ENCODE measurements at regions not wholly inside any gene's neighbourhood (a gene's known extent, or its start where the extent isn't known, plus 50 kb on each side); places are given as distances from the start of the nearest gene placed in this dataset.
"Not testable (repeated sequence)": the region's sequence is repeated elsewhere in the genome, so short reads cannot be mapped to it uniquely, and the experiment has no call there.

GRCh38 chr2:91564700-91565099 is 2873.2 kb downstream of the RPIA start:
- H3K4me1 ChIP-seq; DNase-seq (ENCODE audit: low spot score); H3K9me3 ChIP-seq; H3K27me3 ChIP-seq; H3K4me3 ChIP-seq; H3K36me3 ChIP-seq; H3K27ac ChIP-seq: not testable (repeated sequence)

GRCh38 chr2:91565689-91566430 is 2874.4 kb downstream of the RPIA start:
- DNase-seq (ENCODE audit: low spot score); H3K4me3 ChIP-seq; H3K4me1 ChIP-seq: not testable (repeated sequence)

GRCh38 chr2:91566611-91567010 is 2875.1 kb downstream of the RPIA start:
- H3K27ac ChIP-seq; H3K27me3 ChIP-seq; H3K4me1 ChIP-seq; H3K9me3 ChIP-seq; H3K4me3 ChIP-seq; H3K36me3 ChIP-seq; DNase-seq (ENCODE audit: low spot score): not testable (repeated sequence)

More at GRCh38 chr2:91565689-91566430, 2874.4 kb downstream of the RPIA start:
- H3K27me3 ChIP-seq, H3K9me3 ChIP-seq, H3K27ac ChIP-seq, H3K36me3 ChIP-seq: not testable (repeated sequence)

- H3K9me3 ChIP-seq; H3K27me3 ChIP-seq; DNase-seq (ENCODE audit: low spot score); H3K36me3 ChIP-seq; H3K4me3 ChIP-seq; H3K4me1 ChIP-seq; H3K27ac ChIP-seq: not testable (repeated sequence)
Observed at GRCh38 chr2:91567546-91568335, 2876.3 kb downstream of the RPIA start.

- H3K27me3 ChIP-seq; H3K4me3 ChIP-seq; H3K4me1 ChIP-seq; H3K36me3 ChIP-seq; H3K9me3 ChIP-seq; DNase-seq (ENCODE audit: low spot score); H3K27ac ChIP-seq: not testable (repeated sequence)
Observed at GRCh38 chr2:91568391-91569338, 2877.2 kb downstream of the RPIA start.

- H3K27me3 ChIP-seq; H3K4me3 ChIP-seq; H3K4me1 ChIP-seq; H3K36me3 ChIP-seq; H3K27ac ChIP-seq; DNase-seq (ENCODE audit: low spot score); H3K9me3 ChIP-seq: not testable (repeated sequence)
Observed at GRCh38 chr2:91571239-91571923, 2879.9 kb downstream of the RPIA start.

- not testable (repeated sequence) for H3K36me3 ChIP-seq; H3K4me1 ChIP-seq; H3K4me3 ChIP-seq; H3K27me3 ChIP-seq; H3K27ac ChIP-seq; DNase-seq (ENCODE audit: low spot score); H3K9me3 ChIP-seq
Observed at GRCh38 chr2:91573018-91573417, 2881.5 kb downstream of the RPIA start.

- H3K36me3 ChIP-seq; H3K27me3 ChIP-seq; DNase-seq (ENCODE audit: low spot score); H3K27ac ChIP-seq; H3K9me3 ChIP-seq; H3K4me3 ChIP-seq; H3K4me1 ChIP-seq: not testable (repeated sequence)
Observed at GRCh38 chr2:91573755-91574154, 2882.3 kb downstream of the RPIA start.

GRCh38 chr2:91574255-91574654 is 2882.8 kb downstream of the RPIA start:
- H3K9me3 ChIP-seq; H3K4me1 ChIP-seq; DNase-seq (ENCODE audit: low spot score); H3K27me3 ChIP-seq; H3K36me3 ChIP-seq; H3K4me3 ChIP-seq; H3K27ac ChIP-seq: not testable (repeated sequence)

GRCh38 chr2:91575701-91576100 is 2884.2 kb downstream of the RPIA start:
- not testable (repeated sequence) for H3K4me3 ChIP-seq, H3K4me1 ChIP-seq, H3K27ac ChIP-seq, H3K36me3 ChIP-seq, H3K9me3 ChIP-seq, H3K27me3 ChIP-seq
- DNase-seq (ENCODE audit: low spot score): peak; percentile 65

- not testable (repeated sequence) for H3K9me3 ChIP-seq; H3K27ac ChIP-seq; H3K36me3 ChIP-seq; DNase-seq (ENCODE audit: low spot score); H3K4me3 ChIP-seq; H3K27me3 ChIP-seq; H3K4me1 ChIP-seq
Observed at GRCh38 chr2:91577406-91577805, 2885.9 kb downstream of the RPIA start.

- DNase-seq (ENCODE audit: low spot score); H3K4me3 ChIP-seq; H3K36me3 ChIP-seq; H3K4me1 ChIP-seq; H3K27ac ChIP-seq; H3K9me3 ChIP-seq; H3K27me3 ChIP-seq: not testable (repeated sequence)
Observed at GRCh38 chr2:91578678-91579077, 2887.2 kb downstream of the RPIA start.

- not testable (repeated sequence) for H3K4me3 ChIP-seq; H3K27ac ChIP-seq; DNase-seq (ENCODE audit: low spot score); H3K4me1 ChIP-seq; H3K36me3 ChIP-seq; H3K27me3 ChIP-seq; H3K9me3 ChIP-seq
Observed at GRCh38 chr2:91579555-91579954, 2888.1 kb downstream of the RPIA start.

- not testable (repeated sequence) for DNase-seq (ENCODE audit: low spot score); H3K4me1 ChIP-seq; H3K4me3 ChIP-seq; H3K9me3 ChIP-seq; H3K27me3 ChIP-seq; H3K27ac ChIP-seq; H3K36me3 ChIP-seq
Observed at GRCh38 chr2:91580043-91580442, 2888.6 kb downstream of the RPIA start.

All from right atrium auricular region (tissue), 2 donors.